SK-N-SH (cell line): ENCODE measurements at regions not wholly inside any gene's neighbourhood (a gene's known extent, or its start where the extent isn't known, plus 50 kb on each side); places are given as distances from the start of the nearest gene placed in this dataset.

Experiments used
- EP300 ChIP-seq, 2 experiments: IDR thresholded peaks; 2 replicates each; pipeline versions ENCODE4 v1.4.0 to v1.6.1; 2012; ENCODE audit warnings: borderline replicate concordance in 1 of 2, low read depth in 1 of 2, low read length in 1 of 2
- TEAD4 ChIP-seq: IDR thresholded peaks from 2 replicates; pipeline ENCODE4 v1.4.0; 2012; ENCODE audit warnings: mild to moderate bottlenecking, borderline replicate concordance; ENCODE audit not compliant: insufficient read depth
- YY1 ChIP-seq: IDR thresholded peaks from 2 replicates; pipeline ENCODE4 v1.4.0; 2012; ENCODE audit warnings: low read depth, mild to moderate bottlenecking
- TF ChIP-seq, protein P1 (sequence below): fragments of 200-600 bp; sonication (generic); IDR thresholded peaks from 2 replicates; pipeline ENCODE4 v1.6.1; 2017; ENCODE audit warnings: antibody characterized with exemption, mild to moderate bottlenecking, moderate library complexity
- TF ChIP-seq, protein P2 (sequence below): IDR thresholded peaks from 2 replicates; pipeline ENCODE4 v1.4.0; 2012; ENCODE audit warnings: low read depth
- TF ChIP-seq, protein P3 (sequence below): IDR thresholded peaks from 2 replicates; pipeline ENCODE4 v1.6.1; 2012; ENCODE audit warnings: mild to moderate bottlenecking, low read depth, low read length, moderate library complexity
- TF ChIP-seq, protein P4 (sequence below): IDR thresholded peaks from 2 replicates; pipeline ENCODE4; 2012

DNA sequence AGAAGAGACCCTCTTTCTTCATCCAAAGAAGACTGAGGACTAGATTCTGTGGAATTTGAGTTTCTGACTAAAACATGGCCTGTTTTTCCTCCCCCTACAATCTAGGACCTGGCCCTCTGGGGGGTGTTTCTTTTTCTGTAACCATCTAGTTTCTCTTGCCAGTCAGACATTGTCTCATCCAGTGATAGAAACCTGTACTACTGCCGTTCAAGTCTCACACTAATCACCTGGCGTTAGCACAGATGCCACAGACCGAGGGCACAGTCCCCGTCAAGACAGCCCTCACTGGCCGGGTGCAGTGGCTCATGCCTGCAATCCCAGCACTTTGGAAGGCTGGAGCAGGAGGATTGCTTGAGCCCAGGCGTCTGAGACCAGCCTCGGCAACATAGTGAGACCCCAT is 126.9 kb upstream of the NDUFV2 start:
- TF ChIP-seq TEAD4 (no peak), EP300 (IDR thresholded peaks at IDR 0.05; ENCODE audit: borderline replicate concordance in 1 of 2, low read depth in 1 of 2, low read length in 1 of 2) (no peak), YY1 (no peak)
- TF ChIP-seq, protein P1, sequence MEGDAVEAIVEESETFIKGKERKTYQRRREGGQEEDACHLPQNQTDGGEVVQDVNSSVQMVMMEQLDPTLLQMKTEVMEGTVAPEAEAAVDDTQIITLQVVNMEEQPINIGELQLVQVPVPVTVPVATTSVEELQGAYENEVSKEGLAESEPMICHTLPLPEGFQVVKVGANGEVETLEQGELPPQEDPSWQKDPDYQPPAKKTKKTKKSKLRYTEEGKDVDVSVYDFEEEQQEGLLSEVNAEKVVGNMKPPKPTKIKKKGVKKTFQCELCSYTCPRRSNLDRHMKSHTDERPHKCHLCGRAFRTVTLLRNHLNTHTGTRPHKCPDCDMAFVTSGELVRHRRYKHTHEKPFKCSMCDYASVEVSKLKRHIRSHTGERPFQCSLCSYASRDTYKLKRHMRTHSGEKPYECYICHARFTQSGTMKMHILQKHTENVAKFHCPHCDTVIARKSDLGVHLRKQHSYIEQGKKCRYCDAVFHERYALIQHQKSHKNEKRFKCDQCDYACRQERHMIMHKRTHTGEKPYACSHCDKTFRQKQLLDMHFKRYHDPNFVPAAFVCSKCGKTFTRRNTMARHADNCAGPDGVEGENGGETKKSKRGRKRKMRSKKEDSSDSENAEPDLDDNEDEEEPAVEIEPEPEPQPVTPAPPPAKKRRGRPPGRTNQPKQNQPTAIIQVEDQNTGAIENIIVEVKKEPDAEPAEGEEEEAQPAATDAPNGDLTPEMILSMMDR: no peak
- TF ChIP-seq, protein P2, sequence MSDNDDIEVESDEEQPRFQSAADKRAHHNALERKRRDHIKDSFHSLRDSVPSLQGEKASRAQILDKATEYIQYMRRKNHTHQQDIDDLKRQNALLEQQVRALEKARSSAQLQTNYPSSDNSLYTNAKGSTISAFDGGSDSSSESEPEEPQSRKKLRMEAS: no peak
- TF ChIP-seq, protein P3, sequence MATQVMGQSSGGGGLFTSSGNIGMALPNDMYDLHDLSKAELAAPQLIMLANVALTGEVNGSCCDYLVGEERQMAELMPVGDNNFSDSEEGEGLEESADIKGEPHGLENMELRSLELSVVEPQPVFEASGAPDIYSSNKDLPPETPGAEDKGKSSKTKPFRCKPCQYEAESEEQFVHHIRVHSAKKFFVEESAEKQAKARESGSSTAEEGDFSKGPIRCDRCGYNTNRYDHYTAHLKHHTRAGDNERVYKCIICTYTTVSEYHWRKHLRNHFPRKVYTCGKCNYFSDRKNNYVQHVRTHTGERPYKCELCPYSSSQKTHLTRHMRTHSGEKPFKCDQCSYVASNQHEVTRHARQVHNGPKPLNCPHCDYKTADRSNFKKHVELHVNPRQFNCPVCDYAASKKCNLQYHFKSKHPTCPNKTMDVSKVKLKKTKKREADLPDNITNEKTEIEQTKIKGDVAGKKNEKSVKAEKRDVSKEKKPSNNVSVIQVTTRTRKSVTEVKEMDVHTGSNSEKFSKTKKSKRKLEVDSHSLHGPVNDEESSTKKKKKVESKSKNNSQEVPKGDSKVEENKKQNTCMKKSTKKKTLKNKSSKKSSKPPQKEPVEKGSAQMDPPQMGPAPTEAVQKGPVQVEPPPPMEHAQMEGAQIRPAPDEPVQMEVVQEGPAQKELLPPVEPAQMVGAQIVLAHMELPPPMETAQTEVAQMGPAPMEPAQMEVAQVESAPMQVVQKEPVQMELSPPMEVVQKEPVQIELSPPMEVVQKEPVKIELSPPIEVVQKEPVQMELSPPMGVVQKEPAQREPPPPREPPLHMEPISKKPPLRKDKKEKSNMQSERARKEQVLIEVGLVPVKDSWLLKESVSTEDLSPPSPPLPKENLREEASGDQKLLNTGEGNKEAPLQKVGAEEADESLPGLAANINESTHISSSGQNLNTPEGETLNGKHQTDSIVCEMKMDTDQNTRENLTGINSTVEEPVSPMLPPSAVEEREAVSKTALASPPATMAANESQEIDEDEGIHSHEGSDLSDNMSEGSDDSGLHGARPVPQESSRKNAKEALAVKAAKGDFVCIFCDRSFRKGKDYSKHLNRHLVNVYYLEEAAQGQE: no peak
- TF ChIP-seq, protein P4, sequence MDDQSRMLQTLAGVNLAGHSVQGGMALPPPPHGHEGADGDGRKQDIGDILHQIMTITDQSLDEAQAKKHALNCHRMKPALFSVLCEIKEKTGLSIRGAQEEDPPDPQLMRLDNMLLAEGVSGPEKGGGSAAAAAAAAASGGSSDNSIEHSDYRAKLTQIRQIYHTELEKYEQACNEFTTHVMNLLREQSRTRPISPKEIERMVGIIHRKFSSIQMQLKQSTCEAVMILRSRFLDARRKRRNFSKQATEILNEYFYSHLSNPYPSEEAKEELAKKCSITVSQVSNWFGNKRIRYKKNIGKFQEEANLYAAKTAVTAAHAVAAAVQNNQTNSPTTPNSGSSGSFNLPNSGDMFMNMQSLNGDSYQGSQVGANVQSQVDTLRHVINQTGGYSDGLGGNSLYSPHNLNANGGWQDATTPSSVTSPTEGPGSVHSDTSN: no peak
